Upper lobe of right lung (tissue), 1 donor: ENCODE measurements at regions not wholly inside any gene's neighbourhood (a gene's known extent, or its start where the extent isn't known, plus 50 kb on each side); places are given as distances from the start of the nearest gene placed in this dataset.

ENCODE experiments used
- ATAC-seq: fragments of 200-7000 bp; cut with Tn5 transposase; one replicate; pipeline ENCODE4 v1.9.1; 2020; ENCODE audit warnings: mild to moderate bottlenecking, moderate library complexity
- DNase-seq: peaks from one replicate; pipeline ENCODE4 v3.0.0-alpha.2; 2020
- H3K27ac ChIP-seq: fragments of 200-600 bp; one replicate; pipeline ENCODE4 v1.8.0; 2022
- H3K27me3 ChIP-seq: fragments of 200-600 bp; one replicate; pipeline ENCODE4 v1.8.0; 2022; ENCODE audit warnings: mild to moderate bottlenecking
- H3K36me3 ChIP-seq: fragments of 200-600 bp; one replicate; pipeline ENCODE4 v1.8.0; 2022
- H3K4me1 ChIP-seq: fragments of 200-600 bp; one replicate; pipeline ENCODE4 v1.8.0; 2022
- H3K4me3 ChIP-seq: fragments of 200-600 bp; one replicate; pipeline ENCODE4 v1.8.0; 2022; ENCODE audit warnings: mild to moderate bottlenecking
- H3K9me3 ChIP-seq: fragments of 200-600 bp; one replicate; pipeline ENCODE4 v1.8.0; 2022
- CTCF ChIP-seq: fragments of 200-600 bp; IDR thresholded peaks from one replicate; pipeline ENCODE4 v1.8.0; 2022; ENCODE audit warnings: antibody characterized with exemption
- intact Hi-C: fragments of 100-400 bp; cut with DNase I; formaldehyde crosslinking; loops from one replicate; pipeline ENCODE4 v1.11.0; 2022
- donor health status: DM: no; HTN: yes; CAD: no; lungs with severe emphysema.

- Histone ChIP-seq H3K27ac (no peak overlapping the region), H3K4me3 (no peak overlapping the region), H3K27me3 (no peaks in the 10 kb centered on the region), H3K36me3 (no peaks in the 10 kb centered on the region), H3K9me3 (no peaks in the 10 kb centered on the region), H3K4me1 (no peaks in the 10 kb centered on the region)
- intact Hi-C loops = no loop called here
- DNase-seq (no peak), ATAC-seq (peak; percentile 39)
- TF ChIP-seq CTCF = no peak
Measured at GRCh38 chr9:13841746-13842462, 472.0 kb downstream of the NFIB start.

GRCh38 chr9:13832446-13832845 is 481.5 kb downstream of the NFIB start:
- ATAC-seq (no peak), DNase-seq (no peak)
- no peak for TF ChIP-seq CTCF
- Histone ChIP-seq H3K9me3 (no peaks in the 10 kb centered on the region), H3K27ac (no peak overlapping the region), H3K36me3 (no peaks in the 10 kb centered on the region), H3K4me1 (no peaks in the 10 kb centered on the region), H3K27me3 (no peaks in the 10 kb centered on the region), H3K4me3 (no peak overlapping the region)
- intact Hi-C loops = no loop called here

- no peak overlapping the region for H3K4me3 ChIP-seq
- TF ChIP-seq CTCF = no peak
- H3K27ac ChIP-seq = no peak overlapping the region
- DNase-seq (no peak), ATAC-seq (no peak)
- no peaks in the 10 kb centered on the region for H3K4me1 ChIP-seq
- intact Hi-C loops = no loop called here
- H3K36me3 ChIP-seq = no peaks in the 10 kb centered on the region
- H3K27me3 ChIP-seq = no peaks in the 10 kb centered on the region
- H3K9me3 ChIP-seq = no peaks in the 10 kb centered on the region
Measured at GRCh38 chr9:13823026-13823425, 490.9 kb downstream of the NFIB start.

GRCh38 chr9:13817754-13818278 is 496.1 kb downstream of the NFIB start:
- no peaks in the 10 kb centered on the region for H3K4me1 ChIP-seq
- ATAC-seq = no peak
- intact Hi-C loops = no loop called here
- no peaks in the 10 kb centered on the region for H3K9me3 ChIP-seq
- no peaks in the 10 kb centered on the region for H3K36me3 ChIP-seq
- no peak overlapping the region for H3K4me3 ChIP-seq
- H3K27me3 ChIP-seq = no peaks in the 10 kb centered on the region
- no peak for DNase-seq
- TF ChIP-seq CTCF = no peak
- H3K27ac ChIP-seq = no peak overlapping the region

- ATAC-seq = no peak
- Histone ChIP-seq H3K27me3 (no peaks in the 10 kb centered on the region), H3K9me3 (no peaks in the 10 kb centered on the region), H3K27ac (no peak overlapping the region), H3K36me3 (no peaks in the 10 kb centered on the region), H3K4me3 (no peak overlapping the region), H3K4me1 (no peaks in the 10 kb centered on the region)
- intact Hi-C loops = no loop called here
- DNase-seq = no peak
- no peak for TF ChIP-seq CTCF
Measured at GRCh38 chr9:13816837-13817236, 497.1 kb downstream of the NFIB start.
